Type B pancreatic cell (in vitro differentiated cells): ENCODE measurements at regions not wholly inside any gene's neighbourhood (a gene's known extent, or its start where the extent isn't known, plus 50 kb on each side); places are given as distances from the start of the nearest gene placed in this dataset.

Experiments used
- DNase-seq: peaks from one replicate; pipeline ENCODE4 v3.0.0; 2021; ENCODE audit warnings: mixed read lengths; ENCODE audit not compliant: unreplicated experiment; ENCODE audit errors: extremely low spot score
- H3K27ac Mint-ChIP-seq: 2 replicates; pipeline ENCODE4 v1.8.0; 2021; ENCODE audit warnings: mild to moderate bottlenecking, mixed read lengths
- H3K27me3 Mint-ChIP-seq: 2 replicates; pipeline ENCODE4 v1.8.0; 2021; ENCODE audit warnings: mixed read lengths
- H3K36me3 Mint-ChIP-seq: 2 replicates; pipeline ENCODE4 v1.8.0; 2021; ENCODE audit warnings: mixed read lengths
- H3K4me1 Mint-ChIP-seq: one replicate; pipeline ENCODE4 v1.8.0; 2021; ENCODE audit warnings: mixed read lengths; ENCODE audit not compliant: unreplicated experiment
- H3K4me3 Mint-ChIP-seq: 2 replicates; pipeline ENCODE4 v1.8.0; 2021; ENCODE audit warnings: mild to moderate bottlenecking, mixed read lengths
- H3K9me3 Mint-ChIP-seq: 2 replicates; pipeline ENCODE4 v1.8.0; 2021; ENCODE audit warnings: mixed read lengths
- CTCF ChIP-seq: fragments of 200-600 bp; sonication (generic); conservative IDR thresholded peaks from 2 replicates; pipeline ENCODE4 v1.5.0; 2021; ENCODE audit warnings: antibody characterized with exemption, mild to moderate bottlenecking

DNA sequence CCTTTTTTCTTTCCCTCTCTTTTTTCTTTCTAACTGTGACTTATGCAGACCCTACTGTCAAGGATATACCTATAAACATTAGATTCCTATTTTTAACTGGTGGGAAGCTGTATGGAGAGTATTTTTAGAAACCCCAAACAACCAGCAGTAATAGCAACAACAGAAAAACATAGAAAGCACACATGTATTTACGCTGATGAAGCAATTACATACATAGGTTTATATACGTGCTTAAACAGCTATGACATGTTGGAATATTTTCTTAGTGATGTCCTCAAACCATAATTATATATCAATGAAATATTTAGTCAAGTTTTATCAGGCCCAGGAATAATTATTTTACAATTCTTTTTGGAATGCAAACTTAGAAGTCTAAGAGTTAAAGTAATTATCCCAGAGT lies 294.3 kb upstream of the SOX4 start:
- DNase-seq, result no peak
- TF ChIP-seq CTCF, result no peak
- no peaks in the 10 kb centered on the region for H3K27me3 Mint-ChIP-seq
- peaks cover 5% of the 10 kb centered on the region for H3K36me3 Mint-ChIP-seq
- H3K4me1 Mint-ChIP-seq, result peaks cover 30% of the 10 kb centered on the region
- peaks cover 5% of the 10 kb centered on the region for H3K9me3 Mint-ChIP-seq
- no peak overlapping the region for H3K4me3 Mint-ChIP-seq
- no peak overlapping the region for H3K27ac Mint-ChIP-seq

DNA sequence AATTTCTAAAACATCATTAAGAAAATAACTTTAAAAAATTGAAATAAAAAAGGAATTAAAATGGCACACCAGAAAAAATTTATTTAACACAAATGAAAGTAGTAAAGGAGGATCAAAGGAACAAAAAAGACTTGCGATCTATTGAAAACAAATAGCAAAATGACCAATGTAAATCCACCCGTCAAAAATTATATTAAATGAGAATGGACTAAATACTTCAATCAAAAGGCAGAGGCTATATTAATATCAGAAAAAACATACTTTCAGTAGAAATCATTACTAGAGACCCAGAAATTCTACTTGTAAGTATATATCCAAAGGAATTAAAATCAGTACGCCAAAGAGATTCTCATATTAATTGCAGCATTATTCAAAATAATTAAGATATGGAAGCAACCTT lies 293.1 kb upstream of the SOX4 start:
- H3K27ac Mint-ChIP-seq, result no peak overlapping the region
- no peak overlapping the region for H3K4me3 Mint-ChIP-seq
- no peaks in the 10 kb centered on the region for H3K36me3 Mint-ChIP-seq
- DNase-seq, result no peak
- peaks cover 25% of the 10 kb centered on the region for H3K4me1 Mint-ChIP-seq
- TF ChIP-seq CTCF, result no peak
- H3K27me3 Mint-ChIP-seq, result no peaks in the 10 kb centered on the region
- H3K9me3 Mint-ChIP-seq, result peaks cover 5% of the 10 kb centered on the region

DNA sequence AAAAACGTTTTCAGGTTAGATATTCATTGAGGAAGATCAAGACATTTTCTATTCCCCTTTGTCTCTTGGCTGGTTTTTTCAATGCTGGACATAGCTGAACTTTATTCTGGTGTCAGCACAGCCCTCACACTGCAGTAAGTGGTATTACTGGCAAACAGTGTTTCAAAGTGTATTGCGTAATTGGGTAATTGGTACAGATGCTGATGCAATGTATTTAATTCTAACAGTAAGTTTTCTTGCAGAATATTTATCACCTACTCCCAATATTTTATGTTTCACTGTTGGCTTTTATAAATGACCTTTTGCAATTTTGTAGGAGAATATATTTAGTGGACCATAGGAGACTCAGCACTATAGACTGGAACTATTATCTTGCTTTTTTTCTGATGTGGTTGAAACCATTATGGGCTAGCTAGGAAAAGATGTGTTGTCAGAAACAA lies 287.6 kb upstream of the SOX4 start:
- no peak for DNase-seq
- peak; percentile 26 for TF ChIP-seq CTCF
- peaks cover 17% of the 10 kb centered on the region for H3K4me1 Mint-ChIP-seq
- peaks cover 5% of the 10 kb centered on the region for H3K9me3 Mint-ChIP-seq
- H3K4me3 Mint-ChIP-seq, result no peak overlapping the region
- H3K36me3 Mint-ChIP-seq, result no peaks in the 10 kb centered on the region
- peaks cover 7% of the 10 kb centered on the region for H3K27me3 Mint-ChIP-seq
- H3K27ac Mint-ChIP-seq, result no peak overlapping the region

DNA sequence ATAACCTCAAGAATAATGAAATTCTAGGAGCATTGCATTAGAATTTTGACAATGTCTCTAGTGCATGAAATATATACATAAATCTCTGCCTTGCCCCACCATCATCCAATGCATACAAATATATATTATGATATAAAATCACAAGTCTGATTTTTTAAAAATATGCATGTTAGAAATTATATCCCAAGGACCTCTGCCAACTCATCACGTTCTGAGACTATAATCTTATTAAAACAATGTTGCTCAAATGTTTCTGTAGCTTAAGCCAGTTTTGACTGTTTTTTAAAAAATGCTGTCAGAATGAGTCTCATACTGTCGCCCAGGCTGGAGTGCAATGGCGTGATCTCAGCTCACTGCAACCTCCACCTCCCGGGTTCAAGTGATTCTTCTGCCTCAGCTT lies 287.0 kb upstream of the SOX4 start:
- H3K4me1 Mint-ChIP-seq, result peaks cover 21% of the 10 kb centered on the region
- H3K27me3 Mint-ChIP-seq, result peaks cover 7% of the 10 kb centered on the region
- no peak overlapping the region for H3K27ac Mint-ChIP-seq
- no peaks in the 10 kb centered on the region for H3K36me3 Mint-ChIP-seq
- no peak for TF ChIP-seq CTCF
- DNase-seq, result no peak
- peaks cover 5% of the 10 kb centered on the region for H3K9me3 Mint-ChIP-seq
- no peak overlapping the region for H3K4me3 Mint-ChIP-seq

- Mint-ChIP-seq H3K27me3 (peaks cover 7% of the 10 kb centered on the region), H3K4me3 (peak overlapping the region; percentile 78), H3K27ac (peak overlapping the region; percentile 21), H3K4me1 (peaks cover 25% of the 10 kb centered on the region), H3K36me3 (no peaks in the 10 kb centered on the region), H3K9me3 (no peaks in the 10 kb centered on the region)
- no peak for TF ChIP-seq CTCF
- no peak for DNase-seq
These were observed 283.7 kb upstream of the SOX4 start for GRCh38 chr6:21309807-21310221.

- Mint-ChIP-seq H3K27me3 (peaks cover 7% of the 10 kb centered on the region), H3K4me1 (peaks cover 25% of the 10 kb centered on the region), H3K36me3 (no peaks in the 10 kb centered on the region), H3K27ac (no peak overlapping the region), H3K9me3 (no peaks in the 10 kb centered on the region), H3K4me3 (no peak overlapping the region)
- no peak for TF ChIP-seq CTCF
- no peak for DNase-seq
These were observed 282.9 kb upstream of the SOX4 start for GRCh38 chr6:21310568-21311140.
